ENCODE measurements at regions not wholly inside any gene's neighbourhood (a gene's known extent, or its start where the extent isn't known, plus 50 kb on each side); places are given as distances from the start of the nearest gene placed in this dataset.
"Not testable (repeated sequence)": the region's sequence is repeated elsewhere in the genome, so short reads cannot be mapped to it uniquely, and the experiment has no call there.

- DNase-seq, result peak; percentile 70
Measured at GRCh38 chr1:194755241-194755994, 1569.0 kb upstream of the B3GALT2 start.

- not testable (repeated sequence) for DNase-seq
Measured at GRCh38 chr1:194738843-194739242, 1552.4 kb upstream of the B3GALT2 start.

GRCh38 chr1:194734970-194735369 lies 1548.6 kb upstream of the B3GALT2 start:
- DNase-seq, result no peak

GRCh38 chr1:194731025-194731424 lies 1544.6 kb upstream of the B3GALT2 start:
- DNase-seq, result no peak

- DNase-seq, result no peak
Measured at GRCh38 chr1:194730304-194730703, 1543.9 kb upstream of the B3GALT2 start.

GRCh38 chr1:194723067-194723466 lies 1536.7 kb upstream of the B3GALT2 start:
- DNase-seq, result peak; percentile 64

GRCh38 chr1:194717941-194718340 lies 1531.5 kb upstream of the B3GALT2 start:
- DNase-seq, result peak; percentile 58

GRCh38 chr1:194717334-194717733 lies 1530.9 kb upstream of the B3GALT2 start:
- peak; percentile 33 for DNase-seq

GRCh38 chr1:194710671-194711070 lies 1524.3 kb upstream of the B3GALT2 start:
- DNase-seq, result no peak

- DNase-seq, result no peak
Measured at GRCh38 chr1:194709439-194709838, 1523.0 kb upstream of the B3GALT2 start.

GRCh38 chr1:194707074-194707473 lies 1520.7 kb upstream of the B3GALT2 start:
- no peak for DNase-seq

- peak; percentile 18 for DNase-seq
Measured at GRCh38 chr1:194705123-194705854, 1518.9 kb upstream of the B3GALT2 start.

GRCh38 chr1:194698908-194699318 lies 1512.5 kb upstream of the B3GALT2 start:
- DNase-seq, result no peak

GRCh38 chr1:194693244-194693643 lies 1506.8 kb upstream of the B3GALT2 start:
- DNase-seq, result no peak

- peak; percentile 62 for DNase-seq
Measured at GRCh38 chr1:194684636-194685035, 1498.2 kb upstream of the B3GALT2 start.

- peak; percentile 85 for DNase-seq
Measured at GRCh38 chr1:194658090-194658439, 1471.7 kb upstream of the B3GALT2 start.

- DNase-seq, result no peak
Measured at GRCh38 chr1:194654956-194655355, 1468.5 kb upstream of the B3GALT2 start.

GRCh38 chr1:194653385-194653784 lies 1467.0 kb upstream of the B3GALT2 start:
- no peak for DNase-seq

- DNase-seq, result no peak
Measured at GRCh38 chr1:194647118-194647517, 1460.7 kb upstream of the B3GALT2 start.

- DNase-seq, result no peak
Measured at GRCh38 chr1:194644528-194644927, 1458.1 kb upstream of the B3GALT2 start.

GRCh38 chr1:194640322-194640721 lies 1453.9 kb upstream of the B3GALT2 start:
- DNase-seq, result no peak

- peak; percentile 48 for DNase-seq
Measured at GRCh38 chr1:194629011-194629410, 1442.6 kb upstream of the B3GALT2 start.

GRCh38 chr1:194624833-194625232 lies 1438.4 kb upstream of the B3GALT2 start:
- no peak for DNase-seq

- DNase-seq, result no peak
Measured at GRCh38 chr1:194618101-194618500, 1431.7 kb upstream of the B3GALT2 start.

All from fibroblast of skin of right biceps (primary cell).